ENCODE measurements at regions not wholly inside any gene's neighbourhood (a gene's known extent, or its start where the extent isn't known, plus 50 kb on each side); places are given as distances from the start of the nearest gene placed in this dataset.

GRCh38 chr18:37698508-37699040 is 133.0 kb upstream of the CELF4 start:
- TF ChIP-seq POLR2A (IDR thresholded peaks at IDR 0.05) (no peak), CTCF (IDR thresholded peaks at IDR 0.05) (no peak), POLR2AphosphoS5 (IDR thresholded peaks at IDR 0.05) (no peak)
